Fibroblast of upper back skin (primary cell): ENCODE measurements at regions not wholly inside any gene's neighbourhood (a gene's known extent, or its start where the extent isn't known, plus 50 kb on each side); places are given as distances from the start of the nearest gene placed in this dataset.
"Not testable (repeated sequence)": the region's sequence is repeated elsewhere in the genome, so short reads cannot be mapped to it uniquely, and the experiment has no call there.

Source experiments
- DNase-seq: peaks from one replicate; pipeline ENCODE4 v3.0.0-alpha.2; 2013

GRCh38 chr3:166660962-166661361 lies 719.1 kb downstream of the ZBBX start:
- no peak for DNase-seq

- no peak for DNase-seq
Measured at GRCh38 chr3:166637984-166638530, 742.0 kb downstream of the ZBBX start.

- no peak for DNase-seq
Measured at GRCh38 chr3:166634091-166634746, 745.9 kb downstream of the ZBBX start.

GRCh38 chr3:166630190-166630589 lies 749.9 kb downstream of the ZBBX start:
- no peak for DNase-seq

DNA sequence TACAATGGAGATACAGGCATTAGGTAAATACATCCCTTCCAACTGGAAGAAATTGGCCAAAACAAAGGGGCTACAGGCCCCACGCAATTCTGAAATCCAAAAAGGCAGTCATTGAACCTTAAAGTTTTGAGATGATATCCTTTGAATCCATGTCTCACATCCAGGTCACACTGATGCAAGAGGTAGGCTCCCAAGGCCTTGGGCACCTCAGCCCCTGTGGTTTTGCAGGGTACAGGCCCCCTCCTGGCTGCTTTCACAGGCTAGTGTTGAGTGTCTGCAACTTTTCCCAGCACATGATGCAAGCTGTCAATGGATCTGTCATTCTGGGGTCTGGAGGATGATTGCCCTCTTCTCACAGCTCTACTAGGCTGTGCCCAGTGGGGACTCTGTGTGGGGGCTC lies 766.7 kb downstream of the ZBBX start:
- DNase-seq = no peak

DNA sequence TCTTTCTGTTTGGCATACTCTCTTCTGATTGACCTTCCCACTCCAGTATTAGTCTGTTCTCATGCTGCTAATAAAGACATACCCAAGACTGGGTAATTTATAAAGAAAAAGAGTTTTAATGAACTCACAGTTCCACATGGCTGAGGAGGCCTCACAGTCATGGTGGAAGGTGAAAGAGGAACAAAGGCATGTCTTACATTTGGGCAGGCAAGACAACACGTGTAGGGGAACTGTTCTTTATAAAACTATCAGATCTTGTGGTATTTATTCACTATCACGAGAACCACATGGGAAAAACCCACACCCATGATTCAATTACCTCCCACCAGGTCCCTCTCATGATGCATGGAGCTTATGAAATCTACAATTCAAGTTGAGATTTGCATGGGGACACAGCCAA lies 767.3 kb downstream of the ZBBX start:
- DNase-seq = not testable (repeated sequence)

- DNase-seq = no peak
Measured at GRCh38 chr3:166607933-166608521, 770.8 kb upstream of the BCHE start.

DNA sequence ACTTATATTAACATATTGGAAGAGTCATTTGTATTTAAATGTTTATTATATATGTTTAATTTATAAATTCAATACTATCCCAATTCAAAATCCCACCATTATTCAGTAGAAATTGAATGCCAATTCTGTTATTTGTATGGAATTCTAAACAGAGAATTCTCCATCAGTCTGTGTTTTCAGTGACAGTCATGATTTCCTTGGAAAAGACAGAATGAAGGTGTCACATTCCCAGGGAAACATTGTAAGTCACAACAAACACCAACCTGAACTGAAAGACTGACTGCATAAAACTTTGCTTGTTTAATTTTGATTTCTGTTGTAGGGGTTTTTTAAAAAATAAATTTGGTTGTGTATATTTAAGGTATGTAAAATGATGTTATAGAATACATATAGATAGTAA lies 769.8 kb upstream of the BCHE start:
- DNase-seq = no peak

- DNase-seq = no peak
Measured at GRCh38 chr3:166593776-166594175, 756.6 kb upstream of the BCHE start.

DNA sequence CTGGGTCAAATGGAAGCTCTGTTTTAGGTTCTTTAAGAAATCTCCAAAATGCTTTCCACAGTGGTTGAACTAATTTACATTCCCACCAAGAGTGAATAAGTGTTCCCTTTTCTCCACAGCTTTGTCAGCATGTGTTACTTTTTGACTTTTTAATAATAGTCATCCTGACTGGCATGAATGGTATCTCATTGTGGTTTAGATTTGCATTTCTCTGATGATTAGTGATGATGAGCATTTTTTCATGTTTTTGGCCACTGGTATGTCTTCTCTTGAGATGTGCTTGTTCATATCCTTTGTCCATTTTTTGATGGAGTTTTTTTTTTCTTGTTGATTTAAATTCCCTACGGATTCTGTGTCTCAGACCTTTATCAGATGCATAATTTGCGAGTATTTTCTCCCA lies 745.0 kb upstream of the BCHE start:
- peak; percentile 74 for DNase-seq

DNA sequence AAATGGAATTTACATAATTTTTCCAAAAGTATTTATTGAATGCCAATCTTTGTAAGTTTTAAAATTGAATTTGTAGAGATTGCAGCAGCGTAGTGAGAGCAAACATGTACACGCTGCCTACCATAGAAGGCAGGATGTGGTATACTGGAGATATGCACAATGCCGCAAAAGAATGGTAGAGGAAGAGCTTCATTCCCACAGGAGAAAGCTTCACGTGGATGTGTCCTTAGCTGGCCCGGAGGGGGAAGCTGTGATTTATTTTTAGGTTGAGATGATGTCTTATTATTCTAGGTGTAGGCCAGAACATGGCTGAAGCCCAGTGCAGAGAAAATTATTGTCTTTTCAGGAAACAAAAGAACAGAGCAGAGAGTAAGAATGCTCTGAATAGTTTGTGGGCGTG lies 743.3 kb upstream of the BCHE start:
- DNase-seq = peak; percentile 33

DNA sequence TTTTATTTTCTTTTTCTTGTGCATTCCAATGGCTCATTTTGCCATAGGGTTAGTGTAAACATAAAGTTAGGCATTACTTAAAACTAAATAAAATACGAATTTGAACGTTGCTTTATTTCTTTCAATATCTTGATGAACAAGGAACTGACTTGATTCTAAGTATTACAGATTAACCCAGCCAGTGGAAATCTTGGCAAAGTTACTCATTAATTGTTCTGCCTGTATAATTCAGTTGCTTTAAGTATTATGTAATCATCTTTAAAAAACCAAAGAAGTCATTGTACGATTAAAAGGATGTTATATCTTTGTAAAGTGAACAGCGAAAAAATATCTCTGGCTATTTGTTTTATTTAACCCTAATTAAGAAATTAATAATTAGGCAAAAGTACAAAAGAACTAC lies 737.9 kb upstream of the BCHE start:
- no peak for DNase-seq

GRCh38 chr3:166571686-166572085 lies 734.5 kb upstream of the BCHE start:
- DNase-seq = not testable (repeated sequence)

GRCh38 chr3:166570102-166570501 lies 732.9 kb upstream of the BCHE start:
- no peak for DNase-seq

DNA sequence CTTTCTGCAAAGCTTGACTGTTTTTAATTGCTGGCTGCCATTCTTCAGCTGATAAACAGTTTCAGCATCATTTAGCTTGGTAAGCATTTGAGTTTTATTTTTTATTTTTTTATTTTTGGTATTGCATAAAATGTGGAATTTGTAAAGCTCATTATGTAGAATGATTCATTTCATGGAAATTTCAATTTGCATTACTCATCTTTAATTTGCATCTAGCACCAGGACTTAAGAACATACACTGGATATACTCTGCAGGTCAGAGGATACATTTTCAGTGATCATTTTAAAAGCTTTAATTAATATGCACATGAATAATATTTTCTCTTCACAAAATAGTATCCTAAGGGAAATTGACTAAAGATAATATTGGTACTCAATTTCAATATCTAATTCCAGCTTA lies 732.4 kb upstream of the BCHE start:
- no peak for DNase-seq

- no peak for DNase-seq
Measured at GRCh38 chr3:166560253-166560652, 723.0 kb upstream of the BCHE start.

- DNase-seq = no peak
Measured at GRCh38 chr3:166556955-166557354, 719.7 kb upstream of the BCHE start.

GRCh38 chr3:166554023-166554422 lies 716.8 kb upstream of the BCHE start:
- DNase-seq = peak; percentile 18

DNA sequence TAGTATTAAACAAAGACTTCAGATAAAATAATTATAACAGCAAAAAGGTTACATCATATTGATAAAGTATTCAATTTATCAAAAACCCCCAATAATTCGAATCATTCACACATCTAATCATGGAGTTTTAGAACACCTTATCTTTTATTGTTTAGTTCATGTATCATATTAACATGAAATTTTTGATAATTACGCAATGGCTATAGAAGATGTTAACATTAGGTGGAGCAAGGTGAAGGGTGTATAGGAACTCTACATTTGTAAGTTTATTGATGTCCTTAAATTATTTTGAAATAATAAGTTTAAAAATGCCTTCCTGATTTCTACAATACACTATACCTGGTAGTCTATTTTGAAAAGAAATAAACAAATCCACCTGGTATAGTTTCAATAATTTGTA lies 696.5 kb upstream of the BCHE start:
- DNase-seq = no peak

- no peak for DNase-seq
Measured at GRCh38 chr3:166531730-166532129, 694.5 kb upstream of the BCHE start.

DNA sequence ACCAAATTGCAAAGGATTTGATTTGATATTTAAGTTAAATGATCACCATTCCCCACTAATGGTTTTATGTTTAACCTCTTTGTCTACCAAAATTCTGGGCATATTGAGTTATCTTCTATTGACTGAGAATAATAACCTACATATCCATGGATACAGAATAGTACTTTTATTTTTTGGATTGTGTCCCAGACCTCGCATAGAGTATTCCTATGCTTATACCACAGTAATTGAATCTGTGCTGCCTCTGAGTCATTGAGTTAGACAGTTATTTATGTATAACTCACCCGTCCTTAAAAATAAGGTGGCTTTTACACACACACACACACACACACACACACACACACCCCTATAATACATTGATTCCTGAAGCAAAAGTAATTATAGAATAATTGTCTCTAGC lies 690.1 kb upstream of the BCHE start:
- DNase-seq = peak; percentile 66

DNA sequence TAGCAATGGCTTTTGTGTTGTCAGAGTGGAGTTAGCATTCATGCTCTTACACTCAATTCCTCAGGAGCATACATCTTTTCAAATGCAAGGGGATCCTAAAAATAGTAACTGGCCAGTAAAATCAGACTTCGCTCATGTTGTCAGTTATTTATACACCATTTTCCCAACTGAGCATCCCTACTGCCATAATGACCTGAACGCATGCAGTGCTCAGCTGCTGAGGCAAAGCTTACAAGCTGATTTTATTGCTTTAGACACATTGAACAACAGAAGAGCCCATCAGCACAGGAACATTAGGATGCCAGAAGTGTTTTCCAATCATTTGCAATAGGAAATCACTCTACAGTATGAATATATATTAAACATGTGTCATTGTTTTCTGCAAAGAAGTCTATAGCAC lies 689.7 kb upstream of the BCHE start:
- no peak for DNase-seq

GRCh38 chr3:166522017-166522416 lies 684.8 kb upstream of the BCHE start:
- no peak for DNase-seq

- DNase-seq = no peak
Measured at GRCh38 chr3:166519443-166519842, 682.2 kb upstream of the BCHE start.

DNA sequence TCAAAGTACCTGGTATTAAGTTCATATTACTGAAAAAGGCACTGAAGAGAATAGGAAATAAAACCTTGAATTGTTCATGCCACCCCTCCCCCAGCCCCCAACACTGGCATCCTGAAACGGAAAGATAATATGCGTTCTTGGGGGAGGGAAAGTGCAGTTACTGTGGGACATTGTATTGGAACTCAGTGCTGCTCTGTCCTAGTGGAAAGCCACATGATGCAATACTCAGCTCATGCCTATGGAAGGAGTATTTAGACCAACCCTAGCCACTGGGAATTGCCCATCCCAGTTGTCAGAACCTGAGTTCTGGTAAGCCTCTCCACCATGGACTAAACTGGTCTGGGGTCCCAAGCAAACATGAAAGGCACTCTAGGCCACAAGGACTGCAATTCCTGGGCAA lies 680.8 kb upstream of the BCHE start:
- no peak for DNase-seq
